HG03432 (cell line): ENCODE measurements at regions not wholly inside any gene's neighbourhood (a gene's known extent, or its start where the extent isn't known, plus 50 kb on each side); places are given as distances from the start of the nearest gene placed in this dataset.
"Not testable (repeated sequence)": the region's sequence is repeated elsewhere in the genome, so short reads cannot be mapped to it uniquely, and the experiment has no call there.

Experiments used
- ATAC-seq: cut with Tn5 transposase; IDR thresholded peaks from one replicate; pipeline ENCODE4 v1.9.1; 2021; ENCODE audit warnings: mild to moderate bottlenecking, moderate library complexity; ENCODE audit not compliant: unreplicated experiment

- ATAC-seq, result no peak
Observed at GRCh38 chr1:184889166-184889565, 85.1 kb downstream of the NIBAN1 start.

GRCh38 chr1:184888505-184888904 is 85.8 kb downstream of the NIBAN1 start:
- no peak for ATAC-seq

- no peak for ATAC-seq
Observed at GRCh38 chr1:184882957-184883815, 91.1 kb downstream of the NIBAN1 start.

- ATAC-seq, result peak; percentile 72
Observed at GRCh38 chr1:184881941-184882913, 92.1 kb downstream of the NIBAN1 start.

GRCh38 chr1:184879876-184880557 is 94.3 kb downstream of the NIBAN1 start:
- ATAC-seq, result no peak

GRCh38 chr1:184878602-184879001 is 95.7 kb downstream of the NIBAN1 start:
- ATAC-seq, result no peak

GRCh38 chr1:184878002-184878401 is 96.3 kb downstream of the NIBAN1 start:
- ATAC-seq, result no peak

GRCh38 chr1:184876015-184876414 is 98.3 kb downstream of the NIBAN1 start:
- not testable (repeated sequence) for ATAC-seq

- ATAC-seq, result no peak
Observed at GRCh38 chr1:184875218-184875617, 99.1 kb downstream of the NIBAN1 start.

GRCh38 chr1:184870319-184870718 is 104.0 kb downstream of the NIBAN1 start:
- no peak for ATAC-seq

GRCh38 chr1:184867866-184868689 is 106.2 kb downstream of the NIBAN1 start:
- no peak for ATAC-seq

GRCh38 chr1:184866991-184867788 is 107.1 kb downstream of the NIBAN1 start:
- peak; percentile 98 for ATAC-seq

GRCh38 chr1:184866586-184866985 is 107.7 kb downstream of the NIBAN1 start:
- ATAC-seq, result peak; percentile 33

- no peak for ATAC-seq
Observed at GRCh38 chr1:184865831-184866230, 108.5 kb downstream of the NIBAN1 start.

- no peak for ATAC-seq
Observed at GRCh38 chr1:184861755-184862336, 107.2 kb upstream of the EDEM3 start.

- peak; percentile 78 for ATAC-seq
Observed at GRCh38 chr1:184860985-184861754, 106.5 kb upstream of the EDEM3 start.

GRCh38 chr1:184860535-184860934 is 105.9 kb upstream of the EDEM3 start:
- ATAC-seq, result peak; percentile 10
